Erythroblast (primary cell): ENCODE measurements at regions not wholly inside any gene's neighbourhood (a gene's known extent, or its start where the extent isn't known, plus 50 kb on each side); places are given as distances from the start of the nearest gene placed in this dataset.

Source experiments
- GATA1 ChIP-seq: IDR thresholded peaks from 2 replicates; pipeline ENCODE4 v1.6.1; 2011; ENCODE audit warnings: low read depth, mild to moderate bottlenecking, control low read depth, low read length, moderate library complexity
- POLR2A ChIP-seq: IDR thresholded peaks from 2 replicates; pipeline ENCODE4 v1.6.1; 2011; ENCODE audit warnings: mild to moderate bottlenecking, low read length

DNA sequence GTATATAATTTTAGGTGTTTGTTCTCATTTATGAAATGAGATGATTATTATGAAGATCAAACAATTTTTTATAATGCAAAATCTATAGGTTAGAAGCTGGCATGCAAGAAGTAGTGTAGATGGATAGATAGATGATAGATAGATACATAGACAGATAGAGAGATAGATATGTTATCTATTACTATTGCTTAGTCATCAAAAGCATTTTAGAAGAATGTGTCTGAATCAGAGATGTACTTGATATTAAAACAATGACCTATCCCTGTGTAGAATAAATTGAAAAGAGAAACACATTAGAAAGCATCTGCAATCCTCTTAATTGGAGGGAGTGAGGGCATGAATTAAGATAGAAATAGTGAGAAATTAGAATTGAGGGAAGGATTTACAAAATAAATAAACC lies 436.2 kb upstream of the NXPH2 start:
- TF ChIP-seq POLR2A (no peak), GATA1 (no peak)
